ENCODE measurements at regions not wholly inside any gene's neighbourhood (a gene's known extent, or its start where the extent isn't known, plus 50 kb on each side); places are given as distances from the start of the nearest gene placed in this dataset.

DNA sequence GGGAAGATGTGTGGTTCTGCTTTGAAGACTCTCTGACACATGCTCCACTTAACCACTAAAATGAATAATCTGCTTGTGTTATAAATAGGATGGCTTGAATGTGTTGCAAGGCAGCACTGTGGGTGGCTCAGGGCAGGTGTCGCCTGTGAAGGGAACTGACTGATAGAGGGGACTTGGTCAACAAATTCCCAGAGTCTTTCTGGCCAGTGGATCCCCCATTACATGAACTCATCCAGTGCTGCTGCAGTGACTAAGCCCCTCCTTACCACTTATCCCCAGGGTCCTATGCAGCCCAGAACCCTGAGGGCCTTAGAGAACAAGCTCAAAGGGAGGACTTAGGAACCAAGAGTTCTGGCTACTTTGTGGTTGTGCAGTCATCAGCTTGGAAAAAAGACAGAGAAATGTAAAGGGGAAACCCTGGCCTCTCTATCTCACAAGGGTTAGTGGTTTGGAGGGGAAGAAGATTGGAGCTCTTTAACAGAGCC is 226.2 kb upstream of the TNP1 start:
- TF ChIP-seq, protein P1, sequence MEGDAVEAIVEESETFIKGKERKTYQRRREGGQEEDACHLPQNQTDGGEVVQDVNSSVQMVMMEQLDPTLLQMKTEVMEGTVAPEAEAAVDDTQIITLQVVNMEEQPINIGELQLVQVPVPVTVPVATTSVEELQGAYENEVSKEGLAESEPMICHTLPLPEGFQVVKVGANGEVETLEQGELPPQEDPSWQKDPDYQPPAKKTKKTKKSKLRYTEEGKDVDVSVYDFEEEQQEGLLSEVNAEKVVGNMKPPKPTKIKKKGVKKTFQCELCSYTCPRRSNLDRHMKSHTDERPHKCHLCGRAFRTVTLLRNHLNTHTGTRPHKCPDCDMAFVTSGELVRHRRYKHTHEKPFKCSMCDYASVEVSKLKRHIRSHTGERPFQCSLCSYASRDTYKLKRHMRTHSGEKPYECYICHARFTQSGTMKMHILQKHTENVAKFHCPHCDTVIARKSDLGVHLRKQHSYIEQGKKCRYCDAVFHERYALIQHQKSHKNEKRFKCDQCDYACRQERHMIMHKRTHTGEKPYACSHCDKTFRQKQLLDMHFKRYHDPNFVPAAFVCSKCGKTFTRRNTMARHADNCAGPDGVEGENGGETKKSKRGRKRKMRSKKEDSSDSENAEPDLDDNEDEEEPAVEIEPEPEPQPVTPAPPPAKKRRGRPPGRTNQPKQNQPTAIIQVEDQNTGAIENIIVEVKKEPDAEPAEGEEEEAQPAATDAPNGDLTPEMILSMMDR (IDR thresholded peaks at IDR 0.05): no peak
- peaks cover 23% of the 10 kb centered on the region for H3K4me1 Mint-ChIP-seq
- DNase-seq (no peak), ATAC-seq (ENCODE audit: low read depth) (no peak)
- intact Hi-C loops (cut with micrococcal nuclease): loop anchor here (10.0 kb wide), 1 partner anchor 591 kb away; the partner anchor contains the start of gene RPL37A
- H3K36me3 Mint-ChIP-seq (ENCODE audit: low read depth): no peaks in the 10 kb centered on the region
- ChIA-PET CTCF (no interaction called here), POLR2A (no interaction called here)
- no peaks in the 10 kb centered on the region for H3K27me3 Mint-ChIP-seq
- no peak overlapping the region for H3K4me3 Mint-ChIP-seq
- H3K27ac Mint-ChIP-seq: no peak overlapping the region
- H3K9me3 Mint-ChIP-seq: no peaks in the 10 kb centered on the region

DNA sequence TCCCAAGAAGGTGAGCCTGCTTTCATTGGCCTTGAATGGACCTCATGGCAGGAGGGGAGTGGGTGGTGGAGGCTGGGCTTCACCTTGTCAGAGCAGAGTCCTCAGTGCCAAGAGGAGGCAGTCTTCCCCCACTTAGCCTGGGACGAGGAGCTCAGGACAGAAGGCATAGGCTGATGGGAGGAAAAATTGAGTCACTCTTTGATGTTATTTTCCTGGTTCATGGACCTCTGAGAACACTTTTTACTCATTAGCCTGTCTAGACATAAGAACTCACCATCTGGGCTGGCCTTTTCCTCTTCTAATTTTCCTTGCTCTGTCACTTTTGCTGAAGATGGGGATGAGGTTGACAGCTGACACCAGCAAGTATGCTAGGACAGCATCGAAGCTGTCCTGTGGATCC is 225.7 kb upstream of the TNP1 start:
- no peak overlapping the region for H3K4me3 Mint-ChIP-seq
- peaks cover 19% of the 10 kb centered on the region for H3K4me1 Mint-ChIP-seq
- H3K27ac Mint-ChIP-seq: no peak overlapping the region
- H3K36me3 Mint-ChIP-seq (ENCODE audit: low read depth): no peaks in the 10 kb centered on the region
- TF ChIP-seq, protein P1 (IDR thresholded peaks at IDR 0.05): no peak
- H3K9me3 Mint-ChIP-seq: no peaks in the 10 kb centered on the region
- no peaks in the 10 kb centered on the region for H3K27me3 Mint-ChIP-seq
- POLR2A ChIA-PET: no interaction called here
- no peak for ATAC-seq (ENCODE audit: low read depth)
- CTCF ChIA-PET: no interaction called here
- intact Hi-C loops (cut with micrococcal nuclease): loop anchor here (10.0 kb wide), 1 partner anchor 591 kb away; the partner anchor contains the start of gene RPL37A
- no peak for DNase-seq

DNA sequence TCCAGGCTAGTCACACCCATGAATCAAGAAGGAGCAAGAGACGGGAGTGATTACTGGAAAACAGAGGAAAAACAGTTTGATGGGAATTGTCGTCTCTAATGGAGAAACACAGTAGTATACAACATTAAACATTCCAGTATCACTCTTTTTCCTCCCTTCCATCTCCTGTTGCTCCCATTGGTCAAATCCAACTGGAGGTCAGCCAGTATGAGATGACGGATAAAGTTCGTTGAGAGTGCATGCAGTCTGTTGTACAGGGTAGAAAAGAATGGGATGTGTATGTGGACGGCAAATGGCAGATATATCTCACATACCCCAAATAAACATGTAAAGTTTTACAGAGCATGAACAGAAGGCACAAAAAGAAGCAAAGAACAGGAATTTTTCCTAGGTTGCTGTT is 221.9 kb upstream of the TNP1 start:
- ChIA-PET CTCF (no interaction called here), POLR2A (no interaction called here)
- DNase-seq (no peak), ATAC-seq (ENCODE audit: low read depth) (no peak)
- TF ChIP-seq, protein P1 (IDR thresholded peaks at IDR 0.05): no peak
- Mint-ChIP-seq H3K36me3 (ENCODE audit: low read depth) (no peaks in the 10 kb centered on the region), H3K4me3 (no peak overlapping the region), H3K27ac (no peak overlapping the region), H3K4me1 (peaks cover 10% of the 10 kb centered on the region), H3K9me3 (no peaks in the 10 kb centered on the region), H3K27me3 (no peaks in the 10 kb centered on the region)
- intact Hi-C loops (cut with micrococcal nuclease): loop anchor here (10.0 kb wide), 1 partner anchor 587 kb away; the partner anchor contains the start of gene RPL37A

DNA sequence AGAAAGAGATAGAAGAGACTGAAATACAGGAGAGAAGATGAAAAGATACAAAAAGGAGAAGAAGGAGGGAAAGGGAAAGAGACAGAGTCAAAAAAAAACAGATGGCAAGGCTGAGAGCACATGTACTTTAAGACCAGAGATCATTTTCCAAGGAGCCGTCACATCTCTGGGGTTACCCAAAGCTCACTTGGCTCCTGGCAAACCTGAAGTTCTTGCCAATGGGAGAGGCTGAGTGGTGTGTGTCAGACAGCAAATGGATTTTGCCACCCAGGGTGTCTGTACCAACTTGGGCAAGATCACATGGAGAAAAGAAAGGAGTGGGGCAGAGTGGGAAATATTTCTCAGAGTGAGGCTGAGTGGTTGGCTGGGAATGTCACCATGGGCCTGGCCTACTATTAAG is 219.3 kb upstream of the TNP1 start:
- Mint-ChIP-seq H3K36me3 (ENCODE audit: low read depth) (no peaks in the 10 kb centered on the region), H3K27me3 (no peaks in the 10 kb centered on the region), H3K4me3 (no peak overlapping the region), H3K4me1 (no peaks in the 10 kb centered on the region), H3K9me3 (no peaks in the 10 kb centered on the region), H3K27ac (no peak overlapping the region)
- no peak for DNase-seq
- POLR2A ChIA-PET: no interaction called here
- CTCF ChIA-PET: no interaction called here
- TF ChIP-seq, protein P1 (IDR thresholded peaks at IDR 0.05): no peak
- intact Hi-C loops (cut with micrococcal nuclease): no loop called here
- ATAC-seq (ENCODE audit: low read depth): no peak

DNA sequence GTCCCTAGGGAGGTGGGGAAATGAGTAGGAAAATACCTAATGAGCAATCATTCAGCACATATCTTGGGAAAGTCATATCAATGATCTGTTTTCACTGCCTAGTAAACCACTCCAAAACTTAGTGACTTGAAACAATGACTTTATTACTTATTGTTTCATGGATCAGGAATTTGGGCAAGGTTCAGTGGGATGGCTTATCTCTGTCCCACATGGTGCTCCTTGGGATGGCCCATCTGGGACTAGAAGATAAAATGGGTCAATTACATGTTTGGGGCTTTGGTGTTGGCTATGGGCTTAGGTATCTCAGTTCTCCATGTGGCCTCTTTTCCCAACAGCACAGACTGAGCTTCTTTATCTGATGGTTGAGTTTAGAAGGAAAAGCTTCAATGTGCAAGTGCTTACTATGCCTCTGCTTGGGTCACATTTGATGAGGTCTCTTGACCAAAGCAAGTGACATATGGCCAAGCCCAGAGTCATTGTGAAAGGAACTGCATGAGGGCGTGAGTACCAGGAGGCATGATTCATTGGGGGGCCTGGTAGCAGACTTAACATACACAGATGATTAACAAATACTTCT is 218.1 kb upstream of the TNP1 start:
- TF ChIP-seq, protein P1 (IDR thresholded peaks at IDR 0.05): no peak
- no peaks in the 10 kb centered on the region for H3K9me3 Mint-ChIP-seq
- no peaks in the 10 kb centered on the region for H3K27me3 Mint-ChIP-seq
- no peak overlapping the region for H3K4me3 Mint-ChIP-seq
- no peaks in the 10 kb centered on the region for H3K36me3 Mint-ChIP-seq (ENCODE audit: low read depth)
- DNase-seq (no peak), ATAC-seq (ENCODE audit: low read depth) (no peak)
- no peaks in the 10 kb centered on the region for H3K4me1 Mint-ChIP-seq
- intact Hi-C loops (cut with micrococcal nuclease): no loop called here
- H3K27ac Mint-ChIP-seq: no peak overlapping the region
- CTCF ChIA-PET: no interaction called here
- POLR2A ChIA-PET: no interaction called here

All from activated B cell treated with CpG ODN at 0.5 μM for 24 hours (primary cell).